ENCODE measurements at regions not wholly inside any gene's neighbourhood (a gene's known extent, or its start where the extent isn't known, plus 50 kb on each side); places are given as distances from the start of the nearest gene placed in this dataset.

DNA sequence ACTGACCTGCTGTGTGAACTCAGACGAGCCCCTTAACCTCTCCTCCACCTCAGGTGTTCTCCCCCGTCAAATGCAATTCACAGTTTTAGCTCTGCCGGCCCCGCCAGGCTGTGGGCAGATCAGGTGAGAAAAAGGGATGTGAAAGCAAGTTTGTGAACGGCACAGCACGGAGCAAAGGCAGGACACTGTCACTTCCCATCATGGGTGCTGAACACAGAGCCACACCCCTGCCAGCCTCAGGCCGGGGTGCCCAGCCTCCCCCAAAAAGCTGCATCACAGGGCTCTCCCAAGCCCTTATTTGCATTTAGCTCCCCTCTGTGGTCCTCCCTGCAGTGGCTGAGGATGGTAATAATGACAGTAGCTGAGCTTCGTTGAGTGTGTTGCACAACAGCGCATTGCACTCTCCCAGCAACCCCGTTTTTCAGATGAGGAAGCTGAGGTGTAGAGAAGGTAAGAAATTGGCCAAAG is 88.8 kb upstream of the TNRC6C start:
- ATAC-seq (no peak), DNase-seq (no peak)
- Histone ChIP-seq H3K36me3 (ENCODE audit: low read depth, low read length) (no peaks in the 10 kb centered on the region), H3K79me2 (ENCODE audit: low read length) (no peaks in the 10 kb centered on the region), H3K4me2 (ENCODE audit: low read length) (no peak overlapping the region), H3K9me3 (ENCODE audit: low read length) (no peaks in the 10 kb centered on the region), H3F3A (ENCODE audit: low read length, unreplicated experiment) (no peaks in the 10 kb centered on the region), H3K27ac (ENCODE audit: low read length) (no peak overlapping the region), H2AFZ (ENCODE audit: low read length) (no peak overlapping the region), H4K20me1 (ENCODE audit: low read length) (no peaks in the 10 kb centered on the region), H3K9me2 (replicated peaks; ENCODE audit: low read length) (no peaks in the 10 kb centered on the region), H3K4me1 (ENCODE audit: insufficient read depth, low read length) (no peaks in the 10 kb centered on the region), H3K9ac (ENCODE audit: low read length) (no peak overlapping the region), H3K27me3 (ENCODE audit: low read length) (peaks cover 65% of the 10 kb centered on the region), H3K4me3 (ENCODE audit: low read length) (no peak overlapping the region)
- BruUV-seq (replicated peaks): no TSS peak
- intact Hi-C loops (cut with micrococcal nuclease): no loop called here
- POLR2A ChIA-PET (ENCODE audit: unreplicated experiment): no interaction called here
- TF ChIP-seq EZH2phosphoT487 (IDR thresholded peaks at IDR 0.05; ENCODE audit: borderline replicate concordance, low read length) (no peak), EZH2 (IDR thresholded peaks at IDR 0.05; ENCODE audit: low read length, unreplicated experiment) (no peak)
- TF ChIP-seq, protein P1, sequence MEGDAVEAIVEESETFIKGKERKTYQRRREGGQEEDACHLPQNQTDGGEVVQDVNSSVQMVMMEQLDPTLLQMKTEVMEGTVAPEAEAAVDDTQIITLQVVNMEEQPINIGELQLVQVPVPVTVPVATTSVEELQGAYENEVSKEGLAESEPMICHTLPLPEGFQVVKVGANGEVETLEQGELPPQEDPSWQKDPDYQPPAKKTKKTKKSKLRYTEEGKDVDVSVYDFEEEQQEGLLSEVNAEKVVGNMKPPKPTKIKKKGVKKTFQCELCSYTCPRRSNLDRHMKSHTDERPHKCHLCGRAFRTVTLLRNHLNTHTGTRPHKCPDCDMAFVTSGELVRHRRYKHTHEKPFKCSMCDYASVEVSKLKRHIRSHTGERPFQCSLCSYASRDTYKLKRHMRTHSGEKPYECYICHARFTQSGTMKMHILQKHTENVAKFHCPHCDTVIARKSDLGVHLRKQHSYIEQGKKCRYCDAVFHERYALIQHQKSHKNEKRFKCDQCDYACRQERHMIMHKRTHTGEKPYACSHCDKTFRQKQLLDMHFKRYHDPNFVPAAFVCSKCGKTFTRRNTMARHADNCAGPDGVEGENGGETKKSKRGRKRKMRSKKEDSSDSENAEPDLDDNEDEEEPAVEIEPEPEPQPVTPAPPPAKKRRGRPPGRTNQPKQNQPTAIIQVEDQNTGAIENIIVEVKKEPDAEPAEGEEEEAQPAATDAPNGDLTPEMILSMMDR (conservative IDR thresholded peaks at IDR 0.05; ENCODE audit: low read depth, low read length): no peak
- CTCF ChIA-PET: no interaction called here

DNA sequence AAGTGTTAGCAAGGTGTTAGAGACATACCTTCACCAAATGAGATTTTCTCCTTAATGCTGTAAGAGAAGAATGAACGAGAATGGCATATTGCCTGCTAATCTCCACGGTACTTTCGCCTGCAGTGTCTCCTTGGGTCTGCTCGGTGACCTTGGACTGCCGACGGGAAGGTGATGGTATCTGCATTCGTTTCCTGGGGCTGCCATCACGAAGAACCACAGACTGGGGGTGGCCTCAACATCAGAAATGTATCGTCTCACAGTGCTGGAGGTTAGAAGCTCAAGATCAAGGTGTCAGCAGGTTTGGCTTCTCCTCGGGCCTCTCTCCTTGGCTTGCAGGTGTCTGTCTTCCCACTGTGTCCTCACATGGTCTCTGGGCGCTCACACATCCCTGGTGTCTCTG is 86.3 kb upstream of the TNRC6C start:
- no peak overlapping the region for H3K9ac ChIP-seq (ENCODE audit: low read length)
- peaks cover 66% of the 10 kb centered on the region for H3K27me3 ChIP-seq (ENCODE audit: low read length)
- no peak overlapping the region for H3K27ac ChIP-seq (ENCODE audit: low read length)
- DNase-seq: no peak
- BruUV-seq (replicated peaks): no TSS peak
- H3K4me2 ChIP-seq (ENCODE audit: low read length): no peak overlapping the region
- no peak overlapping the region for H3K4me3 ChIP-seq (ENCODE audit: low read length)
- H3F3A ChIP-seq (ENCODE audit: low read length, unreplicated experiment): no peaks in the 10 kb centered on the region
- peaks cover 8% of the 10 kb centered on the region; the same call in 1 of the 2 replicates for H3K9me3 ChIP-seq (ENCODE audit: low read length)
- intact Hi-C loops (cut with micrococcal nuclease): no loop called here
- H3K9me2 ChIP-seq (replicated peaks; ENCODE audit: low read length): no peaks in the 10 kb centered on the region
- no peak for ATAC-seq
- H2AFZ ChIP-seq (ENCODE audit: low read length): no peak overlapping the region
- no peaks in the 10 kb centered on the region for H4K20me1 ChIP-seq (ENCODE audit: low read length)
- TF ChIP-seq, protein P1 (conservative IDR thresholded peaks at IDR 0.05; ENCODE audit: low read depth, low read length): no peak
- TF ChIP-seq EZH2phosphoT487 (IDR thresholded peaks at IDR 0.05; ENCODE audit: borderline replicate concordance, low read length): no peak
- TF ChIP-seq EZH2 (IDR thresholded peaks at IDR 0.05; ENCODE audit: low read length, unreplicated experiment): no peak
- no peaks in the 10 kb centered on the region for H3K79me2 ChIP-seq (ENCODE audit: low read length)
- H3K4me1 ChIP-seq (ENCODE audit: insufficient read depth, low read length): no peaks in the 10 kb centered on the region
- ChIA-PET CTCF (no interaction called here), POLR2A (ENCODE audit: unreplicated experiment) (no interaction called here)
- no peaks in the 10 kb centered on the region for H3K36me3 ChIP-seq (ENCODE audit: low read depth, low read length)

DNA sequence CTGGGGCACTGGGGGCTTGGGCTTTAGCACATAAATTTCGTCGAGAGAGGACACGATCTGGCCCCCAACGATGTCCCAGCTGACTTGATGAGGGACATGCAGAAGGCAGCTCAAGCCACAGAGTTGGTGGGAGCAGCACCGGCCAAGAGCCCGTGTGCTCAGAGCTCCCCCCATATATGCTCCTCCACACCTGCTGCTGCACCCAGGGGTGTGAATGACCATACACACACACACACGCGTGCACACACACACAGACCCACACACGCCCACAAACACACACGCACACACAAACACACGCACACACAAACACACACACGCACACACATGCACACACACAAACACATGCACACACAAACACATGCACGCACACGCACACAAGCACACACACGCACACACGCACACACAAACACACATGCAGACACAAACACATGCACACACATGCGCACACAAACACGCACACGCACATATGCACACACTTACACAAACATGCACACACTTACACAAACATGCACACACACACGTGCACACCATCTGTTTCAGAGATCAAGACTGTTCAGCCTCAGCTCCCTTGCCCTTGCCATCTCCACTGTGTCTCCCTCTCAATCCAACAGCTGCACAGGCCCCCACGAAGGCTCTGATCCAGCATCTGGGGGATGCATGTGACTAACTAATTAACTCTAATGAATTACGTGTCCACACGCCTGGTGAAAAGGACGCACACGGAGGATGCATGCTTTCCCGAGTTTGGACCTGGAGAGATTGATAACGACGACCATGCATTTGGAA is 85.6 kb upstream of the TNRC6C start:
- peaks cover 65% of the 10 kb centered on the region for H3K27me3 ChIP-seq (ENCODE audit: low read length)
- H3K9me3 ChIP-seq (ENCODE audit: low read length): peaks cover 8% of the 10 kb centered on the region; the same call in 1 of the 2 replicates
- H3K9ac ChIP-seq (ENCODE audit: low read length): no peak overlapping the region
- no peaks in the 10 kb centered on the region for H3K9me2 ChIP-seq (replicated peaks; ENCODE audit: low read length)
- no peaks in the 10 kb centered on the region for H3F3A ChIP-seq (ENCODE audit: low read length, unreplicated experiment)
- intact Hi-C loops (cut with micrococcal nuclease): no loop called here
- H3K79me2 ChIP-seq (ENCODE audit: low read length): no peaks in the 10 kb centered on the region
- H3K27ac ChIP-seq (ENCODE audit: low read length): no peak overlapping the region
- H3K36me3 ChIP-seq (ENCODE audit: low read depth, low read length): no peaks in the 10 kb centered on the region
- DNase-seq: no peak
- ChIA-PET CTCF (no interaction called here), POLR2A (ENCODE audit: unreplicated experiment) (no interaction called here)
- ATAC-seq: no peak
- no peak overlapping the region for H3K4me3 ChIP-seq (ENCODE audit: low read length)
- no peak overlapping the region for H2AFZ ChIP-seq (ENCODE audit: low read length)
- no TSS peak for BruUV-seq (replicated peaks)
- H3K4me1 ChIP-seq (ENCODE audit: insufficient read depth, low read length): no peaks in the 10 kb centered on the region
- H3K4me2 ChIP-seq (ENCODE audit: low read length): no peak overlapping the region
- TF ChIP-seq EZH2phosphoT487 (IDR thresholded peaks at IDR 0.05; ENCODE audit: borderline replicate concordance, low read length) (no peak), EZH2 (IDR thresholded peaks at IDR 0.05; ENCODE audit: low read length, unreplicated experiment) (no peak)
- TF ChIP-seq, protein P1 (conservative IDR thresholded peaks at IDR 0.05; ENCODE audit: low read depth, low read length): no peak
- no peaks in the 10 kb centered on the region for H4K20me1 ChIP-seq (ENCODE audit: low read length)

All from PC-3 (cell line).